Mesenchymal stem cell (in vitro differentiated cells and primary cell): ENCODE measurements at regions not wholly inside any gene's neighbourhood (a gene's known extent, or its start where the extent isn't known, plus 50 kb on each side); places are given as distances from the start of the nearest gene placed in this dataset.

Experiments used
- DNase-seq: peaks from one replicate; pipeline ENCODE4 v3.0.0-alpha.2; 2013
- H2AFZ ChIP-seq: one replicate; pipeline ENCODE4 v1.6.1; 2013; ENCODE audit warnings: low read depth, mild to moderate bottlenecking, control low read depth, inconsistent platforms, low read length, moderate library complexity
- H2AK5ac ChIP-seq: 2 replicates; pipeline ENCODE4 v1.6.1; 2013; ENCODE audit warnings: low read length, moderate library complexity, mild to moderate bottlenecking, inconsistent platforms; ENCODE audit not compliant: severe bottlenecking
- H2BK120ac ChIP-seq: one replicate; pipeline ENCODE4 v1.6.1; 2013; ENCODE audit warnings: low read depth, mild to moderate bottlenecking, inconsistent platforms, low read length, moderate library complexity
- H2BK12ac ChIP-seq, 2 experiments: one replicate each; pipeline ENCODE4 v1.6.1; 2013; ENCODE audit warnings: inconsistent platforms in 2 of 2, low read length in 2 of 2, mild to moderate bottlenecking in 2 of 2, moderate library complexity in 2 of 2, control low read depth in 1 of 2
- H2BK15ac ChIP-seq: one replicate; pipeline ENCODE4 v1.6.1; 2013; ENCODE audit warnings: mild to moderate bottlenecking, low read depth, inconsistent platforms; ENCODE audit not compliant: poor library complexity, severe bottlenecking
- H2BK5ac ChIP-seq: 2 replicates; pipeline ENCODE4 v1.6.1; 2013; ENCODE audit warnings: low read depth, mild to moderate bottlenecking, low read length, control low read depth, inconsistent platforms; ENCODE audit not compliant: poor library complexity, severe bottlenecking
- H3K14ac ChIP-seq, 2 experiments: one replicate each; pipeline ENCODE4 v1.6.1; 2013; ENCODE audit warnings: inconsistent platforms in 2 of 2, low read length in 2 of 2, control low read depth in 1 of 2, mild to moderate bottlenecking in 1 of 2, moderate library complexity in 1 of 2
- H3K18ac ChIP-seq, 2 experiments: one replicate each; pipeline ENCODE4 v1.6.1; 2013; ENCODE audit warnings: inconsistent platforms in 2 of 2, low read length in 2 of 2, control low read depth in 1 of 2, low read depth in 1 of 2, mild to moderate bottlenecking in 1 of 2
- H3K23ac ChIP-seq, 2 experiments: one replicate each; pipeline ENCODE4 v1.6.1; 2013; ENCODE audit warnings: inconsistent platforms in 2 of 2, low read length in 2 of 2, mild to moderate bottlenecking in 2 of 2, moderate library complexity in 2 of 2, control low read depth in 1 of 2
- H3K27ac ChIP-seq: 2 replicates; pipeline ENCODE4 v1.5.1; 2013; ENCODE audit warnings: mild to moderate bottlenecking, moderate library complexity, low read length, control low read depth, inconsistent platforms; ENCODE audit not compliant: poor library complexity, severe bottlenecking
- H3K27me3 ChIP-seq, 2 experiments: 2 replicates each; pipeline versions ENCODE4 v1.6.1 to v1.7.0; 2013; ENCODE audit warnings: low read length in 2 of 2, mild to moderate bottlenecking in 2 of 2, moderate library complexity in 2 of 2, control low read depth in 1 of 2, inconsistent platforms in 1 of 2; ENCODE audit not compliant: control insufficient read depth in 1 of 2, insufficient read depth in 1 of 2
- H3K36me3 ChIP-seq, 2 experiments: 2 replicates each; pipeline versions ENCODE4 v1.6.1 to v1.7.0; 2013; ENCODE audit warnings: low read length in 2 of 2, control low read depth in 1 of 2, inconsistent platforms in 1 of 2, low read depth in 1 of 2, mild to moderate bottlenecking in 1 of 2; ENCODE audit not compliant: insufficient read depth in 2 of 2, control insufficient read depth in 1 of 2
- H3K4ac ChIP-seq, 2 experiments: one replicate each; pipeline ENCODE4 v1.6.1; 2013; ENCODE audit warnings: inconsistent platforms in 2 of 2, low read length in 2 of 2, mild to moderate bottlenecking in 2 of 2, moderate library complexity in 2 of 2, control low read depth in 1 of 2, low read depth in 1 of 2
- H3K4me1 ChIP-seq: 2 replicates; pipeline ENCODE4 v1.6.1; 2013; ENCODE audit warnings: low read depth, low read length, control low read depth; ENCODE audit not compliant: control insufficient read depth, insufficient read depth
- H3K4me2 ChIP-seq: 2 replicates; pipeline ENCODE4 v1.6.1; 2013; ENCODE audit warnings: low read length, mild to moderate bottlenecking, inconsistent platforms; ENCODE audit not compliant: poor library complexity, severe bottlenecking
- H3K4me3 ChIP-seq, 2 experiments: 2 replicates each; pipeline versions ENCODE4 v1.5.1 to v1.7.0; 2013; ENCODE audit warnings: low read length in 2 of 2, mild to moderate bottlenecking in 2 of 2, control low read depth in 1 of 2, low read depth in 1 of 2; ENCODE audit not compliant: insufficient read depth in 1 of 2
- H3K79me1 ChIP-seq: replicated peaks from 2 replicates; pipeline ENCODE4 v1.6.1; 2013; ENCODE audit warnings: mild to moderate bottlenecking, control low read depth, low read length, inconsistent platforms; ENCODE audit not compliant: poor library complexity, severe bottlenecking
- H3K9ac ChIP-seq: 2 replicates; pipeline ENCODE4 v1.7.0; 2013; ENCODE audit warnings: mild to moderate bottlenecking, low read length, moderate library complexity
- H3K9me3 ChIP-seq: 2 replicates; pipeline ENCODE4 v1.7.0; 2013; ENCODE audit warnings: mild to moderate bottlenecking, low read length; ENCODE audit not compliant: control insufficient read depth
- H4K8ac ChIP-seq: one replicate; pipeline ENCODE4 v1.6.1; 2013; ENCODE audit warnings: inconsistent platforms, mild to moderate bottlenecking, low read length, moderate library complexity
- H4K91ac ChIP-seq: one replicate; pipeline ENCODE4 v1.6.1; 2013; ENCODE audit warnings: mild to moderate bottlenecking, low read length, inconsistent platforms
- WGBS: methylation state at CpG from one replicate; pipeline ENCODE4 v1.1.7; 2013; ENCODE audit warnings: mixed read lengths; 5-methylcytosine and 5-hydroxymethylcytosine counted together

DNA sequence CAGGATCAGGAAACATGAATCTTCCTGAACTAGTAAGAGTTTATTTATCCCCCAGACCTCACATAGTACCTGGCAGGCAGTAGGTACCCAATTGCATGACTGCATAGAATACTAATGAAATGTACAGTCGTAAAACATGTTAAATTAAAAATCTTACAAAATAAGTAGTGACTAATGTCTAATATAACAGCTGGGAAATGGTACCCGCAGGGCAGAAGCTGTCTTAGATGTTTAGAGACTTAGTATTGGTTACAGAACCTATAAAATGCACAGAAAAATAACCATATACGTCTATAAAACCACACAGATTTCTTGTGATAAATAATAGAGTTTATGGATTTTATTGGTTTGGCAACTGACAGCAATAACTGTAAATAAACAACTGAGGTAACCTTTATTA, 139.1 kb upstream of the GMDS start:
- Histone ChIP-seq H2BK120ac (no peak overlapping the region), H3K4me2 (no peak overlapping the region), H3K79me1 (no peaks in the 10 kb centered on the region), H4K91ac (no peak overlapping the region), H2BK12ac (no peak overlapping the region), H2AFZ (no peak overlapping the region), H3K14ac (no peak overlapping the region), H3K4me3 (no peak overlapping the region), H3K4ac (no peak overlapping the region), H3K9me3 (no peaks in the 10 kb centered on the region), H4K8ac (no peak overlapping the region), H3K9ac (no peak overlapping the region), H2BK15ac (no peak overlapping the region), H3K27me3 (no peaks in the 10 kb centered on the region), H2BK5ac (no peak overlapping the region), H2AK5ac (no peak overlapping the region), H3K18ac (no peak overlapping the region), H3K23ac (no peak overlapping the region), H3K27ac (no peak overlapping the region), H3K36me3 (peaks cover 0 to 5% of the 10 kb centered on the region in 2 experiments), H3K4me1 (peaks cover 3% of the 10 kb centered on the region)
- no CpG with 5 or more reads among the region's 3 CpGs for WGBS
- DNase-seq = no peak

DNA sequence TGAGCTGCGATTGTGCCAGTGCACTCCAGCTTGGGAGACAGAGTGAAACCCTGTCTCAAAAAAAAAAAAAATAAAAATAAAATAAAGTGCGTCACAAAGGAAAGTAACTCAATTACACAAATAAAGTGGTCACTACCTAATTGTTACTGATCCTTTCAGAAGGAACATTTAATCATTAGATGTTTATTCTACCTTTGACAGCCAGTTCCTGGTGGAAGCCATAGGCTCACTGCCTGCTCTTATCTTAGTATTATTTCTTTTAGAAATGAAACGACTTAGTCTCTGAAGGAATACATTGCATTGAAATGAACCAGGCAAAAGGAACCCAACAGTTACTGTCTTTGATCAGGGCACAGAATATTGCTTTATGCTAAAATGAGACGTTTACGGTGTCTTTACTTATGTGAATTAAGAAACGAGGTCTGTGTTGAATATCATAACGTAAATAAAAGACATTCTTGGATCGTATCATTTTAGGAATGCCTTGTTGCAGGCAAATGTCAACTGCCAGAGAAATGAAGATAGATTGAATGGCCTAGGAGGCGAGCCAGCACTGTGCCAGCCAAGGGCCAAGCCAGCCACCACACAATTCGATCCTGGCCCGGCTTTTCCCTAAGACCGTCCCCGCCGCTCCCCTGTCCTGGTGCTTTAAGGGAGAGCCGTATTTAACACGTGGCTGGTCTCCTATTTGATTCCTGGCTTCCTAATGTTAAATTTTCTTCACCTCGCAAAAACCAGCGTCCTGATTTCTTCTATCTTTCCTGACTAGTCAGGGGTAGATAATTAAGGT, 136.7 kb upstream of the GMDS start:
- Histone ChIP-seq H3K9me3 (no peaks in the 10 kb centered on the region), H3K27me3 (no peaks in the 10 kb centered on the region), H3K4me3 (no peak overlapping the region), H2BK12ac (no peak overlapping the region), H2BK120ac (no peak overlapping the region), H2BK5ac (no peak overlapping the region), H2AFZ (no peak overlapping the region), H3K9ac (no peak overlapping the region), H3K27ac (no peak overlapping the region), H3K4me2 (no peak overlapping the region), H3K14ac (no peak overlapping the region), H3K4ac (no peak overlapping the region), H3K79me1 (no peaks in the 10 kb centered on the region), H4K91ac (no peak overlapping the region), H3K36me3 (no peaks in the 10 kb centered on the region), H2BK15ac (no peak overlapping the region), H3K4me1 (no peaks in the 10 kb centered on the region), H3K23ac (no peak overlapping the region), H2AK5ac (no peak overlapping the region), H4K8ac (no peak overlapping the region), H3K18ac (no peak overlapping the region)
- 86% methylated on average over 14 of the region's 18 CpGs for WGBS
- no peak for DNase-seq

DNA sequence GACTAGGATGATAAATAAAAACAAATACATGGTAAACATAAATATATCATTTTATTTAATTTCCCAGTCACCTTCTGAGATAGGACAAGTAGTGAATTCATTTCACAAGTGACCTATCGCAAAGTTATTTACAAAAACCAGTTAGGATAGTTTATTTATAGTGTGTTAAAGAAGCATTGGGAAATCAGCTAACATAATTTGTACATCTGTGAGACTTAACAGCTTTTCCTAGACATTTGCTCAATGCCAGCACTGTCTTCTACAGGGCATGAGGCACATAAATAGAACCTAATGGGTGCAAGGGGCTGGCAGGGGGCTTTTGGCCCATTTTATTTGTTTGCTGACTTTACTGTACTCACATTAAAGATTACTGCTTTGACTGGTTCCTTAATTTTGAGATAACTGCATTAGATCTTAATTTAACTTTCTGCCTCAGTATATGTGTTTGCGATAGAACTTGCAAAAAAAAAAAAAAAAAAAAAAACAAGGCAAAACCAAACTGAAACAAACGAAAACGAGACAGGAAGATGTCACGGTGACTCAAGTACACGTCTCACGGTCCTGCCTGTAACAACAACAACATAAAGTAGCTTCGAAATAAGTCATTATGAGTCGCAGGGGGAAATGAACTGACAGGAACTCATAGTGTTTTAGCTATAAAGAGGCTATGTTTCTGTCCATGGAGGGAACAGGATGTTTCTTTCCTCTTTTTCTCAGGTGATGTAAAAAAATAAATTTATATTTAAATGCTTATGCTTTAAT, 133.7 kb upstream of the GMDS start:
- H2BK5ac ChIP-seq = no peak overlapping the region
- no peak overlapping the region for H2BK12ac ChIP-seq
- no peak overlapping the region for H3K27ac ChIP-seq
- no peak overlapping the region for H4K8ac ChIP-seq
- no peaks in the 10 kb centered on the region for H3K79me1 ChIP-seq
- no peaks in the 10 kb centered on the region for H3K27me3 ChIP-seq
- H3K4ac ChIP-seq = no peak overlapping the region
- peak; percentile 60 for DNase-seq
- H2AK5ac ChIP-seq = no peak overlapping the region
- H3K18ac ChIP-seq = no peak overlapping the region
- no peaks in the 10 kb centered on the region for H3K36me3 ChIP-seq
- H3K4me3 ChIP-seq = no peak overlapping the region
- H3K4me1 ChIP-seq = peaks cover 5% of the 10 kb centered on the region
- no peak overlapping the region for H3K9ac ChIP-seq
- no peak overlapping the region for H4K91ac ChIP-seq
- no peak overlapping the region for H3K14ac ChIP-seq
- no peak overlapping the region for H2AFZ ChIP-seq
- WGBS = 50% methylated on average over 2 of the region's 9 CpGs
- H3K23ac ChIP-seq = no peak overlapping the region
- H3K9me3 ChIP-seq = no peaks in the 10 kb centered on the region
- H3K4me2 ChIP-seq = no peak overlapping the region
- H2BK120ac ChIP-seq = no peak overlapping the region
- no peak overlapping the region for H2BK15ac ChIP-seq

DNA sequence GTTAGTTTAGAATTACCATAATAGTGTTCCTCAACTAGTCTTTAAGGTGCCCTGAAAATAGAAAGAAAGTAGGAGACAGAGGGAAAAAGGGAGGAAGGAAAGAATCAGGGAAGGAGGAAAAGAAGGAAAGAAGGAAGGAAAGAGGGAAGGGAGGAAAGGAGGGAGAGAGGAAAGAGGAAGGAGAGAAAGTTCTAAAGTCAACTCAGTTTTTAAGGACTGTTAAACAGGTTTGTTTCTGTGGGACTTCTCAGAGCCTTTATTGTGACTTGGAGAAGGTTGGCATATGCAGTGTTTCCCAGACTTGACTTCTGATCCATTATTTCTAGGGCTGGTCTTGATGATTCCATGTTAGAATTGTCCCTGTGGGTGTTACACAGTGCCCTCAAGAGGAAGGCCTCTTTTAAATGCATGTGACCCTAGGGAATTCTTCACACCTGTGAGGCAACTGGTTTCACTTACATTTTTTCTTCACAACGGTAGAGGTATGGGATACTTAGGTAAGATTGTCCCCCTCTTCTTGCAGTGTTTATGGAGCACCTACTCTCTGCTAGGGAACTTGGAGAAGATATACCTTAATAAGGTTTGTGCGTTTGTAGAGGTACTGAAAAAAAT, 132.7 kb upstream of the GMDS start:
- Histone ChIP-seq H3K4me1 (peaks cover 5% of the 10 kb centered on the region), H3K4ac (no peak overlapping the region), H4K8ac (no peak overlapping the region), H2BK15ac (no peak overlapping the region), H3K36me3 (no peaks in the 10 kb centered on the region), H2AFZ (no peak overlapping the region), H2BK120ac (no peak overlapping the region), H3K27me3 (no peaks in the 10 kb centered on the region), H3K4me3 (no peak overlapping the region), H3K79me1 (no peaks in the 10 kb centered on the region), H3K4me2 (no peak overlapping the region), H2AK5ac (no peak overlapping the region), H3K27ac (no peak overlapping the region), H3K14ac (no peak overlapping the region), H4K91ac (no peak overlapping the region), H3K9ac (no peak overlapping the region), H3K18ac (no peak overlapping the region), H2BK12ac (no peak overlapping the region), H3K9me3 (no peaks in the 10 kb centered on the region), H3K23ac (no peak overlapping the region), H2BK5ac (no peak overlapping the region)
- no peak for DNase-seq
- WGBS = 64% methylated on average over 2 of the region's 2 CpGs
